22Rv1 (cell line): ENCODE measurements at regions not wholly inside any gene's neighbourhood (a gene's known extent, or its start where the extent isn't known, plus 50 kb on each side); places are given as distances from the start of the nearest gene placed in this dataset.

Source experiments
- CTCF ChIP-seq: fragments of 450-650 bp; IDR thresholded peaks from 2 replicates; pipeline ENCODE4 v1.5.1; 2017; ENCODE audit warnings: mild to moderate bottlenecking
- ZFX ChIP-seq: fragments of 450-650 bp; IDR thresholded peaks from 2 replicates; pipeline ENCODE4 v1.6.1; 2017; ENCODE audit warnings: antibody characterized with exemption, borderline replicate concordance

- no peak for TF ChIP-seq CTCF
- TF ChIP-seq ZFX = no peak
Measured at GRCh38 chr18:75970212-75970611, 524.8 kb downstream of the ZNF516 start.
